ENCODE measurements at regions not wholly inside any gene's neighbourhood (a gene's known extent, or its start where the extent isn't known, plus 50 kb on each side); places are given as distances from the start of the nearest gene placed in this dataset.

DNA sequence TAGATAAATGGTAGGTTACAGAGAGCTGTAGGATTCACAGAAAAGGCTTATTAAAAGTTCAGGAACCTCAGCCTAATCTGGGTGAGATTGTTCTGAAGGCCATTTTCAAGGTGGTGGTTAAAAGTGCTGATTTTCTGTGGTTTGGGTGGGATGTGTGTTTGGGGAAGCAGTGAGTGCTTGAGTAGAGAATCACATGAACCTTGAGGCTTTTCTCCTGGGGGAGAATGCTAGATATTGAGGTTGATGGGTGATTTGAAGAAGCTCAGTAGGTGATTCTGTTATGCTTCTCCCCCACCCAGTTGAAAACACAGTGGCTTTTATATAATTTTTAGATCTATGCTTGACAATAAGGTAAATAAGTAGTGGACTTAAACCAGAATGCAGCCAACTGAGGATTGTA is 420.9 kb downstream of the PCNX1 start:
- Histone ChIP-seq H3K4me1 (ENCODE audit: control insufficient read depth, insufficient read depth, low read length) (peaks cover 8% of the 10 kb centered on the region), H3K4me3 (ENCODE audit: insufficient read depth, low read depth, low read length) (no peak overlapping the region), H2BK5ac (ENCODE audit: low read depth, low read length, poor library complexity, severe bottlenecking) (no peak overlapping the region), H3K56ac (ENCODE audit: extremely low read depth, insufficient read depth, low read length) (no peak overlapping the region), H3K9me3 (ENCODE audit: control insufficient read depth, insufficient read depth, low read length) (no peaks in the 10 kb centered on the region), H3K23ac (ENCODE audit: low read depth, low read length) (0 out of 2 replicates have a peak overlapping the region, but pooled peaks have one; percentile 37), H4K8ac (ENCODE audit: low read depth in 2 of 2, low read length in 2 of 2) (0 out of 4 replicates have a peak overlapping the region, but pooled peaks of 1 of the 2 experiments have one; percentile 40), H3K4me2 (ENCODE audit: low read depth, low read length) (no peak overlapping the region), H2BK15ac (ENCODE audit: low read depth, low read length) (no peak overlapping the region), H3K79me1 (ENCODE audit: low read depth in 1 of 2, low read length in 2 of 2) (peaks cover 20 to 60% of the 10 kb centered on the region in 2 experiments), H3K18ac (ENCODE audit: low read depth, low read length) (peak overlapping the region; percentile 65; the same call in 1 of the 2 replicates), H3K4ac (ENCODE audit: low read depth, low read length) (no peak overlapping the region), H2AK9ac (replicated peaks; ENCODE audit: low read depth, low read length, poor library complexity) (no peak overlapping the region), H4K5ac (ENCODE audit: low read depth, low read length) (no peak overlapping the region; the same call in 1 of the 2 replicates), H3K27ac (ENCODE audit: insufficient read depth, low read length) (no peak overlapping the region), H3K9ac (ENCODE audit: low read depth, low read length) (no peak overlapping the region), H4K91ac (ENCODE audit: insufficient read depth, low read depth, low read length) (no peak overlapping the region), H3K27me3 (ENCODE audit: control insufficient read depth, insufficient read depth, low read length) (no peaks in the 10 kb centered on the region), H3K14ac (replicated peaks; ENCODE audit: low read depth, low read length) (peak overlapping the region; percentile 52; the same call in 1 of the 2 replicates), H2BK20ac (ENCODE audit: low read depth, low read length) (no peak overlapping the region), H2AFZ (replicated peaks; ENCODE audit: low read length, poor library complexity) (no peak overlapping the region), H2BK120ac (ENCODE audit: low read depth, low read length) (no peak overlapping the region), H4K20me1 (ENCODE audit: insufficient read depth, low read length) (peaks cover 21% of the 10 kb centered on the region; the same call in 1 of the 2 replicates), H2AK5ac (ENCODE audit: low read depth, low read length) (no peak overlapping the region), H3K36me3 (ENCODE audit: control insufficient read depth, insufficient read depth, low read length) (no peaks in the 10 kb centered on the region), H3K9me1 (ENCODE audit: insufficient read depth, low read length) (peaks cover 5% of the 10 kb centered on the region; the same call in 1 of the 2 replicates)
- in situ Hi-C loops (cut with MboI; ENCODE audit: low sequenced_read_pairs) (no loop called here), intact Hi-C loops (cut with micrococcal nuclease) (no loop called here), dilution Hi-C loops (cut with HindIII; ENCODE audit: low sequenced_read_pairs, unreplicated experiment) (no loop called here)
- ATAC-seq (ENCODE audit: low read depth) = no peak; the same call in 1 of the 2 replicates
- POLR2A ChIA-PET (ENCODE audit: unreplicated experiment) = no interaction called here
- CTCF ChIA-PET = no interaction called here
- TF ChIP-seq MAZ (IDR thresholded peaks at IDR 0.05; ENCODE audit: borderline replicate concordance, low read depth, low read length) = no peak
- TF ChIP-seq CEBPB (IDR thresholded peaks at IDR 0.05; ENCODE audit: low read depth, low read length) = no peak
- TF ChIP-seq, protein P1, sequence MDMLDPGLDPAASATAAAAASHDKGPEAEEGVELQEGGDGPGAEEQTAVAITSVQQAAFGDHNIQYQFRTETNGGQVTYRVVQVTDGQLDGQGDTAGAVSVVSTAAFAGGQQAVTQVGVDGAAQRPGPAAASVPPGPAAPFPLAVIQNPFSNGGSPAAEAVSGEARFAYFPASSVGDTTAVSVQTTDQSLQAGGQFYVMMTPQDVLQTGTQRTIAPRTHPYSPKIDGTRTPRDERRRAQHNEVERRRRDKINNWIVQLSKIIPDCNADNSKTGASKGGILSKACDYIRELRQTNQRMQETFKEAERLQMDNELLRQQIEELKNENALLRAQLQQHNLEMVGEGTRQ (IDR thresholded peaks at IDR 0.05; ENCODE audit: low read depth, low read length) = no peak
- no peak for TF ChIP-seq SMC3 (IDR thresholded peaks at IDR 0.05; ENCODE audit: low read depth, low read length)
- no peak for TF ChIP-seq MXI1 (IDR thresholded peaks at IDR 0.05; ENCODE audit: borderline replicate concordance, low read depth, low read length)
- TF ChIP-seq POLR2A (IDR thresholded peaks at IDR 0.05; ENCODE audit: low read depth, low read length) = no peak
- no peak for TF ChIP-seq CHD1 (IDR thresholded peaks at IDR 0.05; ENCODE audit: low read depth, low read length)
- TF ChIP-seq NFE2L2 (IDR thresholded peaks at IDR 0.05; ENCODE audit: low read depth, low read length) = no peak
- TF ChIP-seq RCOR1 (IDR thresholded peaks at IDR 0.05; ENCODE audit: insufficient replicate concordance, low read length) = no peak
- no peak for TF ChIP-seq RFX5 (IDR thresholded peaks at IDR 0.05; ENCODE audit: low read depth, low read length)
- no peak for TF ChIP-seq MAFK (IDR thresholded peaks at IDR 0.05; ENCODE audit: low read depth, low read length)
- TF ChIP-seq, protein P2, sequence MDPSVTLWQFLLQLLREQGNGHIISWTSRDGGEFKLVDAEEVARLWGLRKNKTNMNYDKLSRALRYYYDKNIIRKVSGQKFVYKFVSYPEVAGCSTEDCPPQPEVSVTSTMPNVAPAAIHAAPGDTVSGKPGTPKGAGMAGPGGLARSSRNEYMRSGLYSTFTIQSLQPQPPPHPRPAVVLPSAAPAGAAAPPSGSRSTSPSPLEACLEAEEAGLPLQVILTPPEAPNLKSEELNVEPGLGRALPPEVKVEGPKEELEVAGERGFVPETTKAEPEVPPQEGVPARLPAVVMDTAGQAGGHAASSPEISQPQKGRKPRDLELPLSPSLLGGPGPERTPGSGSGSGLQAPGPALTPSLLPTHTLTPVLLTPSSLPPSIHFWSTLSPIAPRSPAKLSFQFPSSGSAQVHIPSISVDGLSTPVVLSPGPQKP (IDR thresholded peaks at IDR 0.05; ENCODE audit: borderline replicate concordance, low read depth, low read length) = no peak
- DNase-seq = no peak
- BruUV-seq (replicated peaks) = no TSS peak
